GM06990 (cell line): ENCODE measurements at regions not wholly inside any gene's neighbourhood (a gene's known extent, or its start where the extent isn't known, plus 50 kb on each side); places are given as distances from the start of the nearest gene placed in this dataset.

Experiments
- DNase-seq: peaks from one replicate; pipeline ENCODE4 v3.0.0-alpha.2; 2011; ENCODE audit not compliant: insufficient read length; ENCODE audit errors: extremely low read depth
- H3K27me3 ChIP-seq: replicated peaks from 2 replicates; pipeline ENCODE4 v1.6.0; 2011; ENCODE audit warnings: low read length; ENCODE audit not compliant: control insufficient read depth, insufficient read depth
- H3K36me3 ChIP-seq: 2 replicates; pipeline ENCODE4 v1.5.1; 2011; ENCODE audit warnings: low read length; ENCODE audit not compliant: control insufficient read depth, insufficient read depth
- H3K4me3 ChIP-seq: replicated peaks from 2 replicates; pipeline ENCODE4 v1.5.1; 2011; ENCODE audit warnings: low read depth, mild to moderate bottlenecking, control low read depth, low read length
- TF ChIP-seq, protein P1 (sequence below): IDR thresholded peaks from 2 replicates; pipeline ENCODE4 v1.5.1; 2011; ENCODE audit warnings: low read length, control low read depth, mild to moderate bottlenecking, inconsistent platforms; ENCODE audit not compliant: insufficient read depth, poor library complexity, severe bottlenecking

GRCh38 chr1:173407846-173408245 is 69.3 kb upstream of the PRDX6 start:
- DNase-seq, result no peak
- Histone ChIP-seq H3K4me3 (no peak overlapping the region), H3K27me3 (no peaks in the 10 kb centered on the region), H3K36me3 (no peaks in the 10 kb centered on the region)
- TF ChIP-seq, protein P1, sequence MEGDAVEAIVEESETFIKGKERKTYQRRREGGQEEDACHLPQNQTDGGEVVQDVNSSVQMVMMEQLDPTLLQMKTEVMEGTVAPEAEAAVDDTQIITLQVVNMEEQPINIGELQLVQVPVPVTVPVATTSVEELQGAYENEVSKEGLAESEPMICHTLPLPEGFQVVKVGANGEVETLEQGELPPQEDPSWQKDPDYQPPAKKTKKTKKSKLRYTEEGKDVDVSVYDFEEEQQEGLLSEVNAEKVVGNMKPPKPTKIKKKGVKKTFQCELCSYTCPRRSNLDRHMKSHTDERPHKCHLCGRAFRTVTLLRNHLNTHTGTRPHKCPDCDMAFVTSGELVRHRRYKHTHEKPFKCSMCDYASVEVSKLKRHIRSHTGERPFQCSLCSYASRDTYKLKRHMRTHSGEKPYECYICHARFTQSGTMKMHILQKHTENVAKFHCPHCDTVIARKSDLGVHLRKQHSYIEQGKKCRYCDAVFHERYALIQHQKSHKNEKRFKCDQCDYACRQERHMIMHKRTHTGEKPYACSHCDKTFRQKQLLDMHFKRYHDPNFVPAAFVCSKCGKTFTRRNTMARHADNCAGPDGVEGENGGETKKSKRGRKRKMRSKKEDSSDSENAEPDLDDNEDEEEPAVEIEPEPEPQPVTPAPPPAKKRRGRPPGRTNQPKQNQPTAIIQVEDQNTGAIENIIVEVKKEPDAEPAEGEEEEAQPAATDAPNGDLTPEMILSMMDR, result no peak

DNA sequence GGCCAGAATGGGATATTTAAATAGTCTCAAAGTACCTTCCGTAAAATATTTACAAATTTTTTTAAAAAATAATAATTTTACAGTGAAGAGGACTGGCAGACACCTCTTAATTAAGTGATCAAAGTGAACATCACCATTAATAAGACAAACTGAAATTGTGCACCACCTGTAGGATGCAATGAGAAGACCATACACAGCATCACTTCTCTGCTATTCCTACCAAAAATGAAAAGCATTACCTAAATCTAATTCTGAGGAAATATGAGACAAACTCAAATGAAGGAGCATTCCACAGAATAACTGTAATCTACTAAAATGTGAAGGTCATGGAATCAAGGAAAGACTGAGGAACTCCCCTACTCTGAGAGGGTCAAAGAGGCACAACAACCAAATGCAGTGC is 68.2 kb upstream of the PRDX6 start:
- peak overlapping the region; percentile 14; the same call in 1 of the 2 replicates for H3K4me3 ChIP-seq
- no peaks in the 10 kb centered on the region for H3K27me3 ChIP-seq
- no peak for DNase-seq
- TF ChIP-seq, protein P1, result peak; percentile 12
- H3K36me3 ChIP-seq, result no peaks in the 10 kb centered on the region

GRCh38 chr1:173409613-173410012 is 67.5 kb upstream of the PRDX6 start:
- no peaks in the 10 kb centered on the region for H3K27me3 ChIP-seq
- TF ChIP-seq, protein P1, result no peak
- H3K4me3 ChIP-seq, result peak overlapping the region; percentile 34
- no peak for DNase-seq
- no peaks in the 10 kb centered on the region for H3K36me3 ChIP-seq

DNA sequence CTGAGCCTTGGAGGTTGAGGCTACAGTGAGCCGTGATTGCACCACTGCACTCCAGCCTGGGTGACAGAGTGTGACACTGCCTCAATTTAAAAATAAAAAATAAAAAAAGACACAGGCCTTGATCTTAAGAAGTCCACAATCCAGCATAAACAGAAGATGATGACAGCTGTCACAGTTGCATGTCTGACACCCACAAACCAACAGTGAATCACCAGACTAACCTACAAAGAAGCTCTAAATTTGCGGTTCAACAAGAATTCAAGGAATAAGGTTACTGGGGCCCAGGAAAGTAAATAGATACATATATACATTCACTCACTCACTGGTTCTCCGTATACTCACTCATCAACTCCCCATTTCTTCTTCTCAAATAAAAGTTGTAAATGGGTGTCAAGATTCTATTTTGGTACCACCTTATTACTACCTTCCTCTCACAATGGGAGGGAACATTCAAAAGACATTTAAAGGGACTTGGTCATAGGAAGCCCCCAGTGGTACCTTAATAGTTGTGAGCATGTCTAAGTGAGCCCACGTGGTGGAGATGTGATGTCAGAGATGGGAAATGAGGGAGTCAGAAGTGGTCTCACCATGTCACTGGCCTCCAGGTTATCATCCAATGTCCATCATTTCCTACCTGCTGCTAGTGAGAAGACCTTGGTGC is 66.9 kb upstream of the PRDX6 start:
- Histone ChIP-seq H3K36me3 (no peaks in the 10 kb centered on the region), H3K4me3 (peak overlapping the region; percentile 34), H3K27me3 (no peaks in the 10 kb centered on the region)
- no peak for DNase-seq
- TF ChIP-seq, protein P1, result no peak

DNA sequence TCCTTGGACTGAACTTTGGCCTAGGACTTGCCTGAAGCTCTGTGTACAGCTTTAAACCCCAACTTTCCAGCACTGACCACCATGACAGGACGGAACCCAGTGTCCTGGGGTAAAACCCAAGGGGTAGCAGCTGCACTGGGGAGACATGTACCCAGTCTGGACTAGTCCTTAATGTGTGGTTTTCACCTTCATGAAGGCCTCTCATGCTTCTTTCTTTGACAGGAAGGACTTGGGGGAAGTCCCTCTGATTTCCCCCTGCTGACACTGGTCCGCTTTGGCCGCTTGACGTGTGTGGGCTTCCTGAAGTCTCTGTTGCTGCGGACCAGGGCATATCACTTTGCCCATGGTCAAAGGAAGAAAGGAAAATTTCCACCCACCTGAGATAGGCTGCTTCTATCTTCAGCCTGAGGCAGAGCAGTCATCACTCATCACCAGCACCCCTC is 66.3 kb upstream of the PRDX6 start:
- Histone ChIP-seq H3K27me3 (no peaks in the 10 kb centered on the region), H3K4me3 (no peak overlapping the region; the same call in 1 of the 2 replicates), H3K36me3 (no peaks in the 10 kb centered on the region)
- peak; percentile 78 for DNase-seq
- TF ChIP-seq, protein P1, result no peak
